ENCODE measurements at regions not wholly inside any gene's neighbourhood (a gene's known extent, or its start where the extent isn't known, plus 50 kb on each side); places are given as distances from the start of the nearest gene placed in this dataset.

DNA sequence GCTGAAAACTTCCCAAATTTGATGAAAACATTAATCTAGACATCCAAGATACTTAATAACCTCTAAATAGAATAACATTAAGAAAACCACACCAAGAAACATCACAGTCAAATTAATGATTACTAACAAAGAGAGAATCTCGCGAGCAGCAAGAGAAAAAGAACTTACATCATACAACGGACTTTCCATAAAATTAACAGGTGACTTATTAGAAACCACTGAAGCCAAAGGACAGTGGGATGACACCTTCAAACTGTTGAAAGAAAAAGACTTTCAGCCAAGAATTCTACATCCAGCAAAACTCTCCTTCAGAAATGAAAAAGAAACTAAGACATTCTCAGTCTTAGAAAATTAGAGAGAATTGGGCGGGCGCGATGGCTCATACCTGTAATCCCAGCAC, 232.0 kb downstream of the SNCA start:
- TF ChIP-seq POLR2A (IDR thresholded peaks at IDR 0.05): no peak
- TF ChIP-seq, protein P1, sequence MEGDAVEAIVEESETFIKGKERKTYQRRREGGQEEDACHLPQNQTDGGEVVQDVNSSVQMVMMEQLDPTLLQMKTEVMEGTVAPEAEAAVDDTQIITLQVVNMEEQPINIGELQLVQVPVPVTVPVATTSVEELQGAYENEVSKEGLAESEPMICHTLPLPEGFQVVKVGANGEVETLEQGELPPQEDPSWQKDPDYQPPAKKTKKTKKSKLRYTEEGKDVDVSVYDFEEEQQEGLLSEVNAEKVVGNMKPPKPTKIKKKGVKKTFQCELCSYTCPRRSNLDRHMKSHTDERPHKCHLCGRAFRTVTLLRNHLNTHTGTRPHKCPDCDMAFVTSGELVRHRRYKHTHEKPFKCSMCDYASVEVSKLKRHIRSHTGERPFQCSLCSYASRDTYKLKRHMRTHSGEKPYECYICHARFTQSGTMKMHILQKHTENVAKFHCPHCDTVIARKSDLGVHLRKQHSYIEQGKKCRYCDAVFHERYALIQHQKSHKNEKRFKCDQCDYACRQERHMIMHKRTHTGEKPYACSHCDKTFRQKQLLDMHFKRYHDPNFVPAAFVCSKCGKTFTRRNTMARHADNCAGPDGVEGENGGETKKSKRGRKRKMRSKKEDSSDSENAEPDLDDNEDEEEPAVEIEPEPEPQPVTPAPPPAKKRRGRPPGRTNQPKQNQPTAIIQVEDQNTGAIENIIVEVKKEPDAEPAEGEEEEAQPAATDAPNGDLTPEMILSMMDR (IDR thresholded peaks at IDR 0.05): no peak
- no peak for TF ChIP-seq POLR2AphosphoS5 (IDR thresholded peaks at IDR 0.05)
- no peak for TF ChIP-seq EP300 (IDR thresholded peaks at IDR 0.05; ENCODE audit: low read depth)

Data from transverse colon (tissue), 4 donors.